HFFc6 (cell line): ENCODE measurements at regions not wholly inside any gene's neighbourhood (a gene's known extent, or its start where the extent isn't known, plus 50 kb on each side); places are given as distances from the start of the nearest gene placed in this dataset.

ENCODE experiments used
- DNase-seq: peaks from one replicate; pipeline ENCODE4 v3.0.0-alpha.2; 2018
- H3K27ac Mint-ChIP-seq: 2 replicates; pipeline ENCODE4 v1.8.0; 2020; ENCODE audit warnings: mild to moderate bottlenecking, mixed read lengths
- H3K27me3 Mint-ChIP-seq: 2 replicates; pipeline ENCODE4 v1.8.0; 2021; ENCODE audit warnings: mild to moderate bottlenecking, moderate library complexity, mixed read lengths; ENCODE audit not compliant: insufficient read depth
- H3K36me3 Mint-ChIP-seq: 2 replicates; pipeline ENCODE4 v1.8.0; 2021; ENCODE audit warnings: low read depth, mixed read lengths
- H3K4me1 Mint-ChIP-seq: 2 replicates; pipeline ENCODE4 v1.8.0; 2020; ENCODE audit warnings: low read depth, mixed read lengths
- H3K4me3 Mint-ChIP-seq: 2 replicates; pipeline ENCODE4 v1.8.0; 2020; ENCODE audit warnings: mild to moderate bottlenecking, moderate library complexity, mixed read lengths
- H3K9me3 Mint-ChIP-seq: 2 replicates; pipeline ENCODE4 v1.8.0; 2020; ENCODE audit warnings: mild to moderate bottlenecking, mixed read lengths
- CTCF ChIP-seq: fragments of 200-600 bp; sonication (generic); IDR thresholded peaks from 2 replicates; pipeline ENCODE4 v1.5.0; 2021; ENCODE audit warnings: antibody characterized with exemption, mild to moderate bottlenecking

GRCh38 chr11:91459840-91460239, 764.8 kb upstream of the FAT3 start:
- H3K4me1 Mint-ChIP-seq, result no peaks in the 10 kb centered on the region
- no peak overlapping the region for H3K4me3 Mint-ChIP-seq
- H3K36me3 Mint-ChIP-seq, result no peaks in the 10 kb centered on the region
- peaks cover 23% of the 10 kb centered on the region for H3K9me3 Mint-ChIP-seq
- H3K27me3 Mint-ChIP-seq, result peaks cover 2% of the 10 kb centered on the region; the same call in 1 of the 2 replicates
- H3K27ac Mint-ChIP-seq, result no peak overlapping the region
- no peak for DNase-seq
- TF ChIP-seq CTCF, result no peak

GRCh38 chr11:91446267-91446666, 778.4 kb upstream of the FAT3 start:
- no peak overlapping the region for H3K4me3 Mint-ChIP-seq
- peaks cover 47% of the 10 kb centered on the region for H3K9me3 Mint-ChIP-seq
- no peaks in the 10 kb centered on the region for H3K36me3 Mint-ChIP-seq
- H3K27me3 Mint-ChIP-seq, result no peaks in the 10 kb centered on the region
- no peaks in the 10 kb centered on the region for H3K4me1 Mint-ChIP-seq
- H3K27ac Mint-ChIP-seq, result no peak overlapping the region
- no peak for DNase-seq
- TF ChIP-seq CTCF, result no peak

GRCh38 chr11:91435694-91436395, 788.8 kb upstream of the FAT3 start:
- no peak for TF ChIP-seq CTCF
- Mint-ChIP-seq H3K27me3 (no peaks in the 10 kb centered on the region; the same call in 1 of the 2 replicates), H3K27ac (no peak overlapping the region), H3K4me1 (no peaks in the 10 kb centered on the region), H3K36me3 (no peaks in the 10 kb centered on the region), H3K9me3 (peaks cover 55% of the 10 kb centered on the region), H3K4me3 (no peak overlapping the region)
- no peak for DNase-seq

GRCh38 chr11:91433284-91434010, 791.2 kb upstream of the FAT3 start:
- H3K4me1 Mint-ChIP-seq, result no peaks in the 10 kb centered on the region
- DNase-seq, result no peak
- no peak overlapping the region for H3K4me3 Mint-ChIP-seq
- H3K27ac Mint-ChIP-seq, result no peak overlapping the region
- no peak for TF ChIP-seq CTCF
- peaks cover 58% of the 10 kb centered on the region for H3K9me3 Mint-ChIP-seq
- no peaks in the 10 kb centered on the region for H3K36me3 Mint-ChIP-seq
- no peaks in the 10 kb centered on the region; the same call in 1 of the 2 replicates for H3K27me3 Mint-ChIP-seq

- H3K4me3 Mint-ChIP-seq, result no peak overlapping the region
- no peak for DNase-seq
- peaks cover 30% of the 10 kb centered on the region for H3K9me3 Mint-ChIP-seq
- no peak overlapping the region for H3K27ac Mint-ChIP-seq
- H3K27me3 Mint-ChIP-seq, result no peaks in the 10 kb centered on the region
- H3K4me1 Mint-ChIP-seq, result no peaks in the 10 kb centered on the region
- no peaks in the 10 kb centered on the region for H3K36me3 Mint-ChIP-seq
- no peak for TF ChIP-seq CTCF
Observed at GRCh38 chr11:91421641-91422040, 803.0 kb upstream of the FAT3 start.
